ENCODE measurements at regions not wholly inside any gene's neighbourhood (a gene's known extent, or its start where the extent isn't known, plus 50 kb on each side); places are given as distances from the start of the nearest gene placed in this dataset.
"Not testable (repeated sequence)": the region's sequence is repeated elsewhere in the genome, so short reads cannot be mapped to it uniquely, and the experiment has no call there.

GRCh38 chr6:8322659-8323058 is 112.7 kb downstream of the SLC35B3 start:
- no peak for TF ChIP-seq CTCF (IDR thresholded peaks at IDR 0.05; ENCODE audit: borderline replicate concordance, control extremely low read depth, extremely low read depth, insufficient read depth, missing control alignments)
- in situ Hi-C loops (cut with MboI; ENCODE audit: low sequenced_read_pairs, unreplicated experiment): no loop called here
- no peak for DNase-seq (ENCODE audit: low spot score)

GRCh38 chr6:8321671-8322404 is 113.5 kb downstream of the SLC35B3 start:
- DNase-seq (ENCODE audit: low spot score): no peak
- TF ChIP-seq CTCF (IDR thresholded peaks at IDR 0.05; ENCODE audit: borderline replicate concordance, control extremely low read depth, extremely low read depth, insufficient read depth, missing control alignments): no peak
- in situ Hi-C loops (cut with MboI; ENCODE audit: low sequenced_read_pairs, unreplicated experiment): no loop called here

- in situ Hi-C loops (cut with MboI; ENCODE audit: low sequenced_read_pairs, unreplicated experiment): no loop called here
- no peak for DNase-seq (ENCODE audit: low spot score)
- no peak for TF ChIP-seq CTCF (IDR thresholded peaks at IDR 0.05; ENCODE audit: borderline replicate concordance, control extremely low read depth, extremely low read depth, insufficient read depth, missing control alignments)
These were observed 120.2 kb downstream of the SLC35B3 start for GRCh38 chr6:8315154-8315553.

GRCh38 chr6:8301502-8301901 is 133.8 kb downstream of the SLC35B3 start:
- in situ Hi-C loops (cut with MboI; ENCODE audit: low sequenced_read_pairs, unreplicated experiment): no loop called here
- no peak for DNase-seq (ENCODE audit: low spot score)
- no peak for TF ChIP-seq CTCF (IDR thresholded peaks at IDR 0.05; ENCODE audit: borderline replicate concordance, control extremely low read depth, extremely low read depth, insufficient read depth, missing control alignments)

GRCh38 chr6:8299034-8299433 is 136.3 kb downstream of the SLC35B3 start:
- TF ChIP-seq CTCF (IDR thresholded peaks at IDR 0.05; ENCODE audit: borderline replicate concordance, control extremely low read depth, extremely low read depth, insufficient read depth, missing control alignments): no peak
- DNase-seq (ENCODE audit: low spot score): no peak
- in situ Hi-C loops (cut with MboI; ENCODE audit: low sequenced_read_pairs, unreplicated experiment): no loop called here

GRCh38 chr6:8282946-8283345 is 152.4 kb downstream of the SLC35B3 start:
- in situ Hi-C loops (cut with MboI; ENCODE audit: low sequenced_read_pairs, unreplicated experiment); DNase-seq (ENCODE audit: low spot score): not testable (repeated sequence)

- TF ChIP-seq CTCF (IDR thresholded peaks at IDR 0.05; ENCODE audit: borderline replicate concordance, control extremely low read depth, extremely low read depth, insufficient read depth, missing control alignments): no peak
- in situ Hi-C loops (cut with MboI; ENCODE audit: low sequenced_read_pairs, unreplicated experiment): no loop called here
- DNase-seq (ENCODE audit: low spot score): no peak
These were observed 153.0 kb downstream of the SLC35B3 start for GRCh38 chr6:8282380-8282779.

Measured in GM13976 (cell line).